SK-N-SH (cell line): ENCODE measurements at regions not wholly inside any gene's neighbourhood (a gene's known extent, or its start where the extent isn't known, plus 50 kb on each side); places are given as distances from the start of the nearest gene placed in this dataset.

Experiments
- CTCF ChIP-seq: fragments of 200-600 bp; sonication (generic); IDR thresholded peaks from 2 replicates; pipeline ENCODE4 v1.6.1; 2017; ENCODE audit warnings: antibody characterized with exemption, mild to moderate bottlenecking, moderate library complexity
- JUND ChIP-seq: IDR thresholded peaks from 2 replicates; pipeline ENCODE4 v1.4.0; 2012
- RAD21 ChIP-seq: IDR thresholded peaks from 2 replicates; pipeline ENCODE4 v1.6.1; 2012; ENCODE audit warnings: mild to moderate bottlenecking, low read length
- REST ChIP-seq: IDR thresholded peaks from 2 replicates; pipeline ENCODE4 v1.6.1; 2012; ENCODE audit warnings: mild to moderate bottlenecking, low read depth, low read length, moderate library complexity
- YY1 ChIP-seq: IDR thresholded peaks from 2 replicates; pipeline ENCODE4 v1.4.0; 2012; ENCODE audit warnings: low read depth, mild to moderate bottlenecking
- ZBTB33 ChIP-seq: IDR thresholded peaks from 2 replicates; pipeline ENCODE4 v1.4.0; 2012; ENCODE audit warnings: low read depth, borderline replicate concordance

GRCh38 chr9:111099199-111100008, 61.1 kb upstream of the LPAR1 start:
- TF ChIP-seq CTCF (no peak), ZBTB33 (no peak), JUND (no peak), YY1 (no peak), RAD21 (no peak), REST (no peak)
